ENCODE measurements at regions not wholly inside any gene's neighbourhood (a gene's known extent, or its start where the extent isn't known, plus 50 kb on each side); places are given as distances from the start of the nearest gene placed in this dataset.

DNA sequence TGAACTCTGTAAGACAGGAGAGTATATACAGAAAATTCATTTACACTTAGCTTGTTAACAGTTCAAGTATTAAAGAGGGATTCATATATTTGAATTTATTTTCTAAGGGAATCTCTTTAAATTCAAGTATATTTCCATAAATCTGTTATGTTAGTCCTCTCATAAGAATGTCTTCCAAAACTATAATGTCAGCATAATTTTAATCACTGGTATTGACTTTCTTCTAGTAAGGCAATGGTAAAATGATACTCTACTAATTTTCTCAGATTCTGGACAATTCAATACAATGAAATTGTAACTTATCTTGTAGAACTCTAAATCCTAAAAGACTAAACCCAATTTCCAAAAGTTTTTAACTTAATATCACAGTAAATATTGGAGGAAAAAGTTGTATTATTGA, 66.3 kb upstream of the EPHA6 start:
- H3K4me3 ChIP-seq (replicated peaks in 1 of 3; ENCODE audit: insufficient read depth in 1 of 3, low read depth in 1 of 3, low read length in 3 of 3) = no peak overlapping the region
- no TSS peak for BruUV-seq (replicated peaks)
- no peaks in the 10 kb centered on the region for H3K79me2 ChIP-seq (ENCODE audit: control insufficient read depth, insufficient read depth, low read length)
- no peaks in the 10 kb centered on the region for H4K20me1 ChIP-seq (replicated peaks; ENCODE audit: control insufficient read depth, extremely low read depth, insufficient read depth, low read length)
- no peak overlapping the region for H3K27ac ChIP-seq (ENCODE audit: insufficient read depth, low read depth, low read length)
- FAIRE-seq (no peak), DNase-seq (ENCODE audit: low read depth, low spot score) (no peak)
- no peaks in the 10 kb centered on the region for H3K27me3 ChIP-seq (ENCODE audit: control insufficient read depth in 2 of 2, insufficient read depth in 2 of 2, low read length in 2 of 2)
- no peak overlapping the region for H3K9ac ChIP-seq (replicated peaks; ENCODE audit: extremely low read depth, insufficient read depth, low read length)
- H2AFZ ChIP-seq (ENCODE audit: low read depth, low read length) = no peak overlapping the region
- dilution Hi-C loops (cut with MboI; ENCODE audit: extremely low pct_ligation_motif_present, low sequenced_read_pairs) = no loop called here
- ChIA-PET POLR2A (no interaction called here), CTCF (no interaction called here)
- no peaks in the 10 kb centered on the region for H3K9me1 ChIP-seq (replicated peaks; ENCODE audit: control insufficient read depth, extremely low read depth, insufficient read depth, low read length)
- H3K9me3 ChIP-seq (replicated peaks; ENCODE audit: control insufficient read depth, insufficient read depth, low read length) = no peaks in the 10 kb centered on the region
- intact Hi-C loops (cut with micrococcal nuclease) = no loop called here
- H3K4me1 ChIP-seq (ENCODE audit: control insufficient read depth, extremely low read depth, insufficient read depth, low read length) = no peaks in the 10 kb centered on the region
- no peak for TF ChIP-seq POLR2A (IDR thresholded peaks at IDR 0.05; ENCODE audit: low read depth, low read length)
- no peak for TF ChIP-seq POLR2AphosphoS5 (IDR thresholded peaks at IDR 0.05; ENCODE audit: insufficient read depth, low read depth, low read length)
- TF ChIP-seq, protein P1, sequence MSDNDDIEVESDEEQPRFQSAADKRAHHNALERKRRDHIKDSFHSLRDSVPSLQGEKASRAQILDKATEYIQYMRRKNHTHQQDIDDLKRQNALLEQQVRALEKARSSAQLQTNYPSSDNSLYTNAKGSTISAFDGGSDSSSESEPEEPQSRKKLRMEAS (IDR thresholded peaks at IDR 0.05; ENCODE audit: insufficient read depth, insufficient read length) = no peak
- no peak for TF ChIP-seq GATA2 (IDR thresholded peaks at IDR 0.05; ENCODE audit: insufficient read depth, insufficient read length, low read depth, low read length)
- no peak for TF ChIP-seq EZH2 (IDR thresholded peaks at IDR 0.05; ENCODE audit: borderline replicate concordance, low read depth, low read length, severe bottlenecking)
- TF ChIP-seq FOS (IDR thresholded peaks at IDR 0.05; ENCODE audit: borderline replicate concordance, insufficient read depth, low read length) = no peak
- TF ChIP-seq JUN (IDR thresholded peaks at IDR 0.05; ENCODE audit: borderline replicate concordance, insufficient read depth, insufficient read length, low read depth) = no peak
- no peak for TF ChIP-seq MYC (IDR thresholded peaks at IDR 0.05; ENCODE audit: low read depth, low read length)
- TF ChIP-seq, protein P2, sequence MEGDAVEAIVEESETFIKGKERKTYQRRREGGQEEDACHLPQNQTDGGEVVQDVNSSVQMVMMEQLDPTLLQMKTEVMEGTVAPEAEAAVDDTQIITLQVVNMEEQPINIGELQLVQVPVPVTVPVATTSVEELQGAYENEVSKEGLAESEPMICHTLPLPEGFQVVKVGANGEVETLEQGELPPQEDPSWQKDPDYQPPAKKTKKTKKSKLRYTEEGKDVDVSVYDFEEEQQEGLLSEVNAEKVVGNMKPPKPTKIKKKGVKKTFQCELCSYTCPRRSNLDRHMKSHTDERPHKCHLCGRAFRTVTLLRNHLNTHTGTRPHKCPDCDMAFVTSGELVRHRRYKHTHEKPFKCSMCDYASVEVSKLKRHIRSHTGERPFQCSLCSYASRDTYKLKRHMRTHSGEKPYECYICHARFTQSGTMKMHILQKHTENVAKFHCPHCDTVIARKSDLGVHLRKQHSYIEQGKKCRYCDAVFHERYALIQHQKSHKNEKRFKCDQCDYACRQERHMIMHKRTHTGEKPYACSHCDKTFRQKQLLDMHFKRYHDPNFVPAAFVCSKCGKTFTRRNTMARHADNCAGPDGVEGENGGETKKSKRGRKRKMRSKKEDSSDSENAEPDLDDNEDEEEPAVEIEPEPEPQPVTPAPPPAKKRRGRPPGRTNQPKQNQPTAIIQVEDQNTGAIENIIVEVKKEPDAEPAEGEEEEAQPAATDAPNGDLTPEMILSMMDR (IDR thresholded peaks at IDR 0.05; ENCODE audit: extremely low read depth in 1 of 2, insufficient read depth in 1 of 2, low read depth in 1 of 2, low read length in 2 of 2) = no peak
- no peaks in the 10 kb centered on the region for H3K36me3 ChIP-seq (ENCODE audit: control insufficient read depth in 2 of 2, extremely low read depth in 1 of 2, insufficient read depth in 2 of 2, low read length in 2 of 2)
- no peak overlapping the region for H3K4me2 ChIP-seq (ENCODE audit: insufficient read depth, low read length)

Data from endothelial cell of umbilical vein (primary cell).